Neural progenitor cell (in vitro differentiated cells): ENCODE measurements at regions not wholly inside any gene's neighbourhood (a gene's known extent, or its start where the extent isn't known, plus 50 kb on each side); places are given as distances from the start of the nearest gene placed in this dataset.

Source experiments
- CTCF ChIP-seq: fragments of 200-600 bp; sonication (generic); IDR thresholded peaks from 2 replicates; pipeline ENCODE4 v1.5.1; 2017; ENCODE audit warnings: antibody characterized with exemption, mild to moderate bottlenecking
- EZH2 ChIP-seq: fragments of 200-600 bp; sonication (generic); IDR thresholded peaks from 2 replicates; pipeline ENCODE4 v1.6.1; 2017; ENCODE audit warnings: antibody characterized with exemption, mild to moderate bottlenecking, moderate library complexity
- EZH2phosphoT487 ChIP-seq: fragments of 200-600 bp; sonication (generic); IDR thresholded peaks from 2 replicates; pipeline ENCODE4 v1.6.1; 2017; ENCODE audit warnings: antibody characterized with exemption

GRCh38 chr16:51845586-51846305 lies 694.7 kb upstream of the SALL1 start:
- TF ChIP-seq CTCF (no peak), EZH2phosphoT487 (no peak), EZH2 (no peak)
